HG03558 (cell line): ENCODE measurements at regions not wholly inside any gene's neighbourhood (a gene's known extent, or its start where the extent isn't known, plus 50 kb on each side); places are given as distances from the start of the nearest gene placed in this dataset.

Experiments used
- ATAC-seq: cut with Tn5 transposase; IDR thresholded peaks from one replicate; pipeline ENCODE4 v1.9.1; 2021; ENCODE audit warnings: moderate number of reproducible peaks; ENCODE audit not compliant: unreplicated experiment; ENCODE audit errors: extremely low read depth

DNA sequence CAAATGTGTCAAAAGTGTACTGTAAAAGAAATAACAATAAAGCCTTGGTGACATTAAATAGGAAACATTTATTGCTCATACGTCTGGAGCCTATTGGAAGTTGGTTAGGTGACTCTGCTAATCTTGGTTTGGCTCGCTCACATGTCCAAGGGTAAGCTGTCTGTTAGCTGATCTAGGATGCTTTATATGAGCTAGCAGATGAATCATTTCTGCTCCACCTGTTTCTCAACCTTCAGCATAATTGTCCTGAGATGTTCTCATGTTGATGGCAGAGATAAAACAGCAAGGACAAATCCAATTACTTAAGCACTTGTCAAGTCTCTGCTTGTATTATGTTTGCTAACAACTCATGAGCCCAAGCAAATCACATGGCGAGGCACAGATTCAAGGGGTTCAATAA, 56.0 kb upstream of the CD53 start:
- no peak for ATAC-seq

DNA sequence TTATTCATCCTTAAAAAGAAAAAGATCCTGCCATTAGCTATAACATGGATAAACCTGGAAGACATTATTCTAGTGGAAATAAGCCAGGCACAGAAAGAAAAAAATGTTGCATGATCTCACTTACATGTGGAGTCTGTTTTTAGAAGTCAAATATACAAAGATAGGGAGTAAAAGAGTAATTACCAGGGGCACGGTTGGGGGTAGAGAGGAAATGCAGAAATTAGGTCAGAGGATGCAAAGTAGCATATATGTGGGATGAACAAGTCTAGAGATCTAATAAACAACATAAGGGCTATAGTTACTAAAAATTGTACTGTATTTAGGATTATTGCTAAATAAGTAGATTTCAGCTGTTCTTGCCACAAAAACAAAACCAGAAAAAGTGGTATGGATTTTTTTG, 61.4 kb upstream of the CD53 start:
- ATAC-seq = no peak

DNA sequence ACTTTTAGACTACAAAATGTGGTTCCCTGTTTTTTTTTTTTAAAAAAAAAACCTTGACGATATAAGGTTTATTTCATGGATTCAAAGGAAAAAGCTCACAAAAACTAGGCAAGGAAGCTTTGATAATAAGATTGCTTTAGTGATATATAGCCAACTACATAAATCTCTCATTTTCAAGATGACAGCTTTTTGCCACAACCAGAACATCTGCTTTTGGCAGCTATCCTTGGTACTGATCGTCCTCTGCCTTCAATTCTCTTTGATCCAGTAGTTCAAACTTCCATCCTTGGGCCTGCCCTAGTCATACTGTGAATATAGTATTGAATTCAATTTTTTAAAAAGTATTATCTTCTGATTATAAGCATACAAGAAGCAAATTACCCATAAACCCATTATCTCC, 72.9 kb upstream of the CD53 start:
- ATAC-seq = no peak

DNA sequence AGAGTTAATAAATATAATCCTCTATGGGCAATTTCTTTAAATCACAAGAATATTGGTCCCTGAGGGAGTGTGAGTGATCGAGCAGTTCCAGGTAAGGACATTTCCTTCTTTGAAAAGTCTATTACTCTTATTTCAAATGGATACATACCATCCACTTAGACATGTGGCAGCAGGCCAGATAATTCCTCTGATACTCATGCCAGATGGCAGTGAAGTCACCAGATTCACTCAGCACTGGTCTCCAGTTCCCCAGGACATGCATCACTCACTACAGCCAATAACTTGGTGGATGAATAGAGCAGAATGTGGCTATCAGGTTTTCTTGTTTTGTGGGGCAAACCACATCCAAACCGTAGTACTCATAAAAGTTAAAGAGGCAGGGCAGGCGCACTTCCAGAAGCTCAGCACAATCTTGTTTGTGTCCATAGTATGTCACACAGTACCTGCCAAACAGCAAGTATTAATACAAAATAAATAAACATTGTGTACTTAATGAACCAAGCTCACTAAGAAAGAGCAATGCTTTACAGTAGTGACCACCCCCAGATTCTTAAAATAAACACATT, 74.2 kb upstream of the CD53 start:
- ATAC-seq = no peak

DNA sequence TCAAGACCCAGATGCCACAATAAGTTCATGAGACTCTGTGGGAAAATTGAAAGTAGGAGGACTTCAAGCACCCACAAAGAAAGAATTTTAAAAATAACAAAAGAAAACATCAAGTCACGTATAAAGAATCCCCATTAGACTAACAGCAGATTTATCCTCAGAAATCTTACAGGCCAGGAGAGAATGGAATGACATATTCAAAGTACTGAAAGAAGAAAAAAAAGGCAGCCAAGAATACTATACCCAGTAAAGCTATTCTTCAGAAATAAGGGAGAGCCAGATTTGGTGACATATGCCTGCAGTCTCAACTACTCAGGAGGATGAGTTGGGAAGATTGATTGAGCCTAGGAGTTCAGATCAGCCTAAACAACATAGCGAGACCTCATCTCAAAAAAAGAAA, 84.3 kb upstream of the CD53 start:
- ATAC-seq = no peak

DNA sequence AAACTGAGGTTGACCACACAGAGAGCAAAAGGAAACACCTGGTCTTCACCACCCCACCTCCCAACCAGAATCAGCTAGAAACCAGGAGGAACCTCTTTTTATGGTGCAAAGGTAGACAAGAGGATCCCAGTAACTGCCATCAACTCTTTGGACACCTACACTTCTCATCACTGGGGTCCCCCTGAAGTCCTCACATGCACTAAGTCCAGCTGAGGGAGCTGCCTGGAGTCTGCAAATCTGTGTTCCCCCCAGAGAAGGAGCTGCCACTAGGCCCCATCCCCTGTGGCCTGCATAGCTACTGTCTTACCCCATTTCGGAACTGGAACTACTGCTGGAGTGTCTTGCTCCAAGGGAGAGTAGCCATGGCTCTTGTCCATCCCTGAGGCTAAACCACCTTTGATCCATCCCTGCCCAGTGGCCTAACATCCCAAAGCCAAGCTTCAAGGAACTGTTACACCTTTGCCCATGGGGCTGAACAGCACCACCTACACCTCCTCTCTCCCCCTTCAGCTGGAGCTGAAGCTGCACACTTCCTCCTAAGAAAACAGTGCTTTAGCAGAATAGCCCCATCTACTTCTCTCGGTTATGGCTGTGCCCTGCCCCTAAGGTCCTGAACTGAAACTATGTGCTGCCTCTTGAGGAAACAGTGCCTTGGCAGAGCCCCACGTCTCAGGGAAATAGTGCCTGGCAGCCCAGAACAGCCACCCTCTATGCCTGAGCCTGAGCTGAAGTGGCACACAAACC, 85.4 kb upstream of the CD53 start:
- peak; percentile 40 for ATAC-seq

DNA sequence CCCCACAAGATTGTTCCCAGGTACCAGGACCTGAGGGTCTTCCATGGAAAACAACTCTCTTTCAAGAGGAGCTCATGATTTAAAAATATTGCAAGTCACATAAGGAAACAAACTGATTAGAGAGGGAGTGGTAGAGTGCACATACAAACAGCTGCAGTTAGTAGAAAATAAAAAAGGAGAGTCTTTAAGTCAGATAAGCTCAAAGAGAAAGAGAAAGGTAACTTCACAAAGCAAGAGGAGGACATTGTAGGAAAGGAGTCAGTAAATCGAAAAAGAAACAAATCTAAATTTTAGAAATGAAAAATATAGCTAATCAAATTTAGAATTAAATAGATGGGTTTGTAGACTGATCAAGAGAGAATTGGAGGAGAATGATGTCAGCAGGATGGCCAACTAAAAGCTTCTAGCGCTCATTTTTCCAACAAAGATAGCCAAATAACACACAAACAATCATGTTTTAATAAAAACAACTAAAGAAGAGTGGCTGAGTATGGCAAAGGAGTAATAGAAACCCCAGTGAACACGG, 86.1 kb upstream of the CD53 start:
- ATAC-seq = peak; percentile 23

DNA sequence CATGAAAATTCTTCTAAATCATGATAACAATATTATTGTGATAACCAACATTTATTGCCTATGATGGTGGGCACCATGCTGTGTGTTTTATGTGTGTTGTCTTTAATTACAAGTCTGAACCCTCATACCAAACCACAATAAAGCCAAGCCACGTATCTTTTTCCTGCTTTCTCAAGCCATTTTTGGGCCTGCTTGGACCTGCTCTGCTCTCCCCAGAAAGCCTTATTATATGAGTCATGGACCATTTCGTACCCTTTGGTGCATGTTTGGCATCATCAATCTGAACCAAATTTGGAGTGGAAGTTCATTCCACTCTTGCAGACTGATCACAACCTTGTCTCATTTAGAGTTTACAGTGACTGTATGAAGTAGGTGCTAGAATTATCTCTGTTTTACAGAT, 87.3 kb upstream of the CD53 start:
- ATAC-seq = no peak

DNA sequence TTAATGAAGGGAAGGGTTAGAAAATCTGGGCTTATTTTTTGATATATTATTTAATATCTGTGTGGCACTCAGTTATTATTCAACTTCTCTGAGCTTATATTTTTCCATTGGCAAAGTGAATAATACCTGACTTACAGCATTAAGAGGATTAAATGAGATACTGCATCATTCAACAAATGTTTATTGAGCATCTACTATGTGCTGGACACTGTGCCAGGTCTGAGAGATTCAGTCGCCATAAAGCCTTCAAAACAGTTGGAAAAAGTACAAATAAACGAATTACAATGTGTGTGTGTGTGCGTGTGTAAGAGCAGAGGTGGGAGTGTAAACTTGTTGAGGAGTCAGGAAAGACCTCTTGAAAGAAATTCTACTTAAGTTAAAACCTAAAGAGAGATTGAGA, 87.9 kb upstream of the CD53 start:
- no peak for ATAC-seq

DNA sequence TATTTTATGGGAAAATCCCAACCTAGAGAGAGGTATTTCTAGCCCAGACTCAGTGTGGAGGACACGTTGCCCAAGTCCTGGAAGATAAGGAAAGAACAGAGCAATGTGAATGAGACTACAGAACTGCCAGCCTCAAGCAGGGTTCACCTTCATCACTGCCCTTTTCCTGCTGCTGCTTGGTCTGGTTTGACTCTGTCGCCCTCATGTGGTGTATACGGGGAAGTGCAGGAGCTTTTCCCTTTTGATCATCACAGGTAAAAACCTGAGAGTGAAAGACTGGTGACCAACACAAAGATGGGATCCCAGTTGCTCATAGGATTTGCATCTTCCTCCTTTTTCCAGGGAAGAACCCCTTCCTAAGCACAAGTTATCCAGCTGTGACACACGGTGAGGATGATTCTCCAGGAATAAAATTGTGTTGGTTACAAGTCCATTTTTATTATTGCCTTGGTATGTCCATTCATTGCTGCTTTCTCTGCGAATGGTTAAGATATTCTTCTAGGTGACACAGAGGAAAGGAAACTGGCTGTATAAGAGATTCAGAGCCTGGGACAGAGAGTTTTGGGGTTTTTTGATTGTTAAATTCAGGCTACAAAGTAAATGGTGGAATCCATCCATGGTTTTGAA, 89.5 kb upstream of the CD53 start:
- no peak for ATAC-seq

DNA sequence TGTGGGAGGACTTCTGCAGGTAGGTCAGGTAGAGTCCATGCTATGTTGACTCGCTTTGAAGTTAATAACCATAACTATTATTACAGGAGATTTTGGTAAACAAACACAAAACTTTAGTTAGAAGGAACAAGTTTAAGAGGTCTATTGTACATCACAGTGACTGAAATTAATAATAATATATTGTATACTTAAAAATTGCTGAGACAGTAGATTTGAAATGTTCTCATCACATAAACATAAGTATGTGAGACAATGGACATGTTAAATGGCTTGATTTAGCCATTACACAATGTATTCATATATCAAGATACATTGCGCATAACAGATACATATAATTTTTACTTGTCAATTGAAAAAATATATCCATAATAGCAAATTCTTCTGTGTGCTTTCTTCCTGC, 91.4 kb upstream of the CD53 start:
- ATAC-seq = no peak

DNA sequence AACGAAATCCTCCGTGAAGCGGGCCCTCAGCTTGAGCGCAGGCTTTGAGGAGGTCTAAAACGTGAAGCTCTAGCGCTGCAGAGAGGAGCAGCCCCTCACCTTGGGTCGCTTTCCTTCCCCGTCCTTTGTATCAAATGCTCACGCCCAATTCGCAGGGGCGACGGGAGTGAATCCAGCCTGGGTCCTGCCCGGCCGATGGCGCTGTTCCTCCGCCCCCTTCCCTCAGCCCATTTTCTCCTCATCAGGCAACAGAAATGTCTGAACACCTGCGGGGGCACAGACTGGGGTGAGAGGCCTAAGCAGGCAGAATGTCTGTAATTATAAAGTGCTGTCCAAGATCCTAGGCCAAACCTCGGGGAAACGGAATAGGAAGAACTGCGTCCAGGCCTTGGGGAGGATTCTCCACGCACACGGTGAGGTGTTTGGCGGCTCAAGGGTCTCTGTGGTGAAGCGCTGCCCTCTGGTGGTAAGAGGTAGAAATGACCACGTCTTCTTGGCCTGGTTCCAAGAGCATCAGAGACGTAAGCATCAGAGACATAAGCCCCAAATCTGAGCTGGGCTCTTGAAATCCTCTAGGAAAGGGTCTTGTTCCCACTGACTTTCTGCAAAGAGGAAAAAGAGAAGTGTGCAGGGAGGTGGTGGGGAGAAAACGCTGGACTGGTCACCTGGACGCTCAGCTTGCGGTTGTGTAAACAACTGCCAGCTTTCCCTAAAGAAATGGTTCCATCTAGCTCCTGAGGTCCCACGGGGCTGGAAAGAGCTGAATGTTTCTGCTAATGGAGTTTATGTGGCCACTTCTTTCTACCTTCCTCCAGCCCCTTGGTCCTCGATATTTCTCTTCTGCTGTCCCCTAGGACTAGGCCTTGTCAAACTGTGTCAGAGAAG, 92.1 kb upstream of the CD53 start:
- ATAC-seq = no peak

DNA sequence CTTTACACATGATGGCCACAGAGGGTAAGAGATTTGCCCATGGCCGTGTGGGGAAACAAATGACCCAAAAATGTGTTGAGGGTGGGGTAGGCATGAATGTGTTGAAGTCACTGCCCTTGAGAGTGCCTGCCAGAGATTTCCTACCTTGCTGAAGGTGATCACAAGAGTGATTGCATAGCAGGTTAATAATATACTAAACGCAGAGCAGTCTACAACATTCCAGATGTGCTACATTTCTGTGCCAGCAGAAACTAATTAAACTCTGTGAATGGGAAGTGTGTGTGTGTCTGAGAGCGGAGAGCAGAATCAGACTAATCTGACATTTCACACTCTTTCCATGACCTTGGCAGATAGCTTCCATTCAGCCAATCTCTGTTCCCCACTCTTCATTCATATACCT, 93.3 kb upstream of the CD53 start:
- ATAC-seq = no peak

DNA sequence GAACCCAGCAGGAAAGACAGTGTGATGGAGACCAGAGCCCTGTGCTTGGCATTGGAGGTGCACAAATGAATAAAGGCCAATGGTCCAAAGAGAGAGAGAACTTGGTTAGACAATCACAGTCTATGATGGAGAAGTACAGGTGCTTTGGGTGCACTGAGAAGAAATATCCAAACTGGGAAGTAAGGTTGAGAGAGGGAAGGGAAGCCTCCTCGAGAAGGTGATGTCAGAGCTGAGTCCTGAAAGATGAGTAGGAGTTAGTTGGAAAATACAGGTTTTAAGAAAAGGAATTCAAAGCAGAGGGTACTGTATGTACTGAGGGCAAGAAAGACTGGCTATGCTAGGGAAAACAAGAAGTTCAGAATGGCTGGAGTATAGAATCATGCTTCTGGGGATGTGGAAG, 94.1 kb upstream of the CD53 start:
- no peak for ATAC-seq

DNA sequence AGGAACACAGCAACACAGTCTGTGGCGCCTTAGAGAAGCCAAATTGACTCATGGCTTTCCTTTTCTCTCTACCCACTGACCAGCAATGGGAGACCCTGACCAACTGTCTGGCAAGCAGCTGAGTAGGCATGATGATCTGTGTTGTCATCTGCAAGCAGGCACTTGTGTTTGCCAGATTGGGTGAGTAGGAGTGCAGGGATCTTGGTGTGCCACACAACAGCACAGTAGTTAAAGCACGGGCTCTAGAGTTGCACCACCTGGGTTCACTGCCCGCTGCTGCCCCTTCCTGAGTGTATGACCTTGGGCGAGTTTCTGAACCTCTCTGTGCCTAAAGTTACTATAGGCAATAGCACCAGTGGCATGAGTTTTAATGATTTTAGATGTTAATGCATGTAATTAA, 95.7 kb upstream of the CD53 start:
- no peak for ATAC-seq

DNA sequence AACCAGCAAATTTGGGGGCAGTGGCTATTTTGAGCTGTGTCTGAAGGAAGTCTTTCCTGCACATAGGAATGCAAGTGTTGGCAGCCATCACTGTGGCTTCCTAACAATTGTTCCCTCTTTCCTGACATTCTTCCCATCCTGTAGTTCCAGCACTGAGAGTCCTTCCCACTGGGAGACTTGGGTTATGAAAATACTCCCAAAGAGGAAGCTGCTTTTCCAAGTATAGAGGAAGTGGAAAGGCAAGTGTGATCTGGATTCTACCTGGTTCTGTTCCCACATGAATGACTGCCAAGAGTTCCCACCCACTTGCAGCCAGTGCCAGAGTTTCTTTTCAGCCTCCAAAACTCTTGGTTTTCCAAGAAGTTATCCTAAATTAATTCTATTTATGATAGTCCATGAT, 98.5 kb upstream of the CD53 start:
- ATAC-seq = no peak

DNA sequence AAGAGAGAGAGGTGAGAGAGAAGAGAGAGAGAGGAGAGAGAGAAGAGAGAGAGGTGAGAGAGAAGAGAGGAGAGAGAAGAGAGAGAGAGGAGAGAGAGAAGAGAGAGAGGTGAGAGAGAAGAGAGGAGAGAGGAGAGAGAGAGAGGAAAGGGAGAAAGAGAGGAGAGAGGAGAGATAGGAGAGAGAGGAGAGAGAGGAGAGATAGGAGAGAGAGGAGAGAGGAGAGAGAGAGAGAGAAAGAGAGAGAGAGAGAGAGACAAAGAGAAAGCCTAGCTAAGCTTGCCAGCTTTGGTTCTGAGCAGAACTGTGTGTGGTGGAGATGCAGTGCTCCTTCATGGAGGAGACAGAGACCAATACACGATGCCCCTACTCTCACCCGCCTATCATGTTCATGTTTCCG, 99.1 kb upstream of the KCNA3 start:
- no peak for ATAC-seq

DNA sequence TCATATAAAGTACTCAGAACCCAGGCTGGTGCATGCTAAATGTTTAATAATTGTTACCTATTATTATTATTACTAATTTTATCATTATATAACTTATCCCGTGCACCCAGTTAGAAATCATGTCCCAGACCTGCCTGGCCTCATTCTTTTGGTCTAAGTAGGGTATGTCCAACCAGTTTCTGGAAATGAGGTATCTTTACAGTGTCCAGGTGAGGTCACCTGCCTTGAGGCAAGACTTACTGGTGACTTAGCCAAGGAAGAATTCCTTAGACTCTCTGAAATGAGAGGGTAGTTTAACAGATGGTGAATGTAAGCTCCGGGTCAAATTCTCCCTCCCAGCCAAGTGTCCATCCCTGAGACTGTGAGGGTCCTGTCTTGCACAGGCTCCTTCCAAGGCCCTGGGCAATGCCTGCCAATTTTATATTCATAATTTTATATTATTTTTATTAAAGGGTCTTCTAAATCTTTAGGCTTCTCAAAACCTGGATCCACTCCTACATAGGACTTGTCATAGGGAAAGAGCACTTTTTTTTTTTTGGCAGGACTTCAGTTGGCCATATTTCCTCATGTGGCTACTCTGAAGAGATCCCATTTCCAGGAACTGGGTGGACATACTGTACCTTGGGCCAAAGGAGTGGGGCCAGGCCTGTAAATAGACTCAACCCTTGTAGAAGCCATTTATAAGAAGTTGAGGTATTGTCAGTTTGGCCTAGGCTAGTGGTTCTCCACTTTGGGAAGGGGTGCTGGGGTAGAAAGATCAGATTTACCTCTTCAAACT, 96.7 kb upstream of the KCNA3 start:
- no peak for ATAC-seq

DNA sequence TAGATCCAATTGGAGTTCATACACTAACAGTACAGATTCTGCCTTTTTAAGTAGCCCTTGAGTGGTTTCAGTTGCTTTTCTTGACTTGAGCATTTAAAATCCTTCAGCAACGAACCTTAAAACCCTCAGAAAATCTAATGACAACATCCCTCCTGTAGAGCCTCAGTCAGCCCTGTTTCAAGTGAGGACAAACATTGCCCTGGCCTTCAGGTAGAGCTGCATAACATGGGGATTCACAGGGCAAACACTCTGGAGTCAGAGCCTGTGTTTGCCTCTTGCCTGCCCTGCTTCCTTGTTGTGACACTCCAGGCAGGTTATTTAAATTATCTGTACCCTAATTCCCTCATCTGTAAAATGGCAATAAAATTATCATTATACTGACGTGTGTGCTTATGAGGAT, 96.1 kb upstream of the KCNA3 start:
- no peak for ATAC-seq

DNA sequence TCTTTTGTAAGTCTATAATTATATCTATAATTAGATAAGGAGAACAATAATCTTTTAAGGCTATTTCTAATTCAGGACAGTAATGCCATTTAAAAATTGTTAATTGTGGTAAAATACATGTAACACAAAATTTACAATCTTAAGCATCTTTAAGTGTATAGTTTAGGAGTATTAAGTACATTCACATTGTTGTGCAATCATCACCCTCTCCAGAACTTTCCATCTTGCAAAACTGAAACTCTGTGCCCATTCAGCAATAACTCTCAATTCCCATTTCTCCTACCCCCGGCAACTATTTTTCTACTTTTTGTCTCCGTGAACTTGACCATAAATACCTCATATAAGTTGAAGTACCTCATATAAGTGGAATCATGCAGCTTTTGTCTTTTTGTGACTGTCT, 93.9 kb upstream of the KCNA3 start:
- ATAC-seq = no peak
